RWPE2 (cell line): ENCODE measurements at regions not wholly inside any gene's neighbourhood (a gene's known extent, or its start where the extent isn't known, plus 50 kb on each side); places are given as distances from the start of the nearest gene placed in this dataset.

Experiments
- ATAC-seq: fragments of 200-7000 bp; cut with Tn5 transposase; 3 replicates; pipeline ENCODE4 v1.9.1; 2021; ENCODE audit warnings: low read depth
- DNase-seq: peaks from one replicate; pipeline ENCODE4 v3.0.0-alpha.2; 2020; ENCODE audit warnings: low spot score
- H3K27ac ChIP-seq: fragments of 450-650 bp; 2 replicates; pipeline ENCODE4 v1.5.1; 2017; ENCODE audit warnings: mild to moderate bottlenecking; ENCODE audit not compliant: poor library complexity, severe bottlenecking
- H3K27me3 ChIP-seq: fragments of 250-450 bp; sonication (Bioruptor Pico); 2 replicates; pipeline ENCODE4 v1.5.1; 2021; ENCODE audit warnings: mild to moderate bottlenecking, moderate library complexity; ENCODE audit not compliant: insufficient read depth, poor library complexity, severe bottlenecking
- H3K36me3 ChIP-seq: fragments of 250-450 bp; sonication (Bioruptor Pico); 2 replicates; pipeline ENCODE4 v1.5.1; 2020; ENCODE audit warnings: low read depth, mild to moderate bottlenecking, moderate library complexity
- H3K4me1 ChIP-seq: fragments of 250-450 bp; sonication (Bioruptor Pico); 2 replicates; pipeline ENCODE4 v1.5.1; 2021; ENCODE audit warnings: mild to moderate bottlenecking, moderate library complexity; ENCODE audit not compliant: insufficient read depth, poor library complexity, severe bottlenecking
- H3K4me3 ChIP-seq: fragments of 250-450 bp; sonication (Bioruptor Pico); 2 replicates; pipeline ENCODE4 v1.5.1; 2021; ENCODE audit warnings: mild to moderate bottlenecking, moderate library complexity; ENCODE audit not compliant: severe bottlenecking
- H3K9me3 ChIP-seq: fragments of 250-450 bp; sonication (Bioruptor Pico); 2 replicates; pipeline ENCODE4 v1.5.1; 2021; ENCODE audit warnings: mild to moderate bottlenecking, moderate library complexity; ENCODE audit not compliant: severe bottlenecking
- CTCF ChIP-seq: fragments of 450-650 bp; IDR thresholded peaks from one replicate; pipeline ENCODE4 v1.5.1; 2017; ENCODE audit warnings: mild to moderate bottlenecking, moderate library complexity; ENCODE audit not compliant: poor library complexity, severe bottlenecking

- no peak overlapping the region for H3K27ac ChIP-seq
- no peaks in the 10 kb centered on the region for H3K36me3 ChIP-seq
- DNase-seq (no peak), ATAC-seq (no peak)
- peaks cover 10% of the 10 kb centered on the region for H3K4me1 ChIP-seq
- H3K4me3 ChIP-seq, result no peak overlapping the region
- H3K27me3 ChIP-seq, result no peaks in the 10 kb centered on the region
- TF ChIP-seq CTCF, result no peak
- no peaks in the 10 kb centered on the region for H3K9me3 ChIP-seq
These were observed 472.0 kb downstream of the CD109 start for GRCh38 chr6:74167976-74168375.

GRCh38 chr6:74167511-74167910, 471.5 kb downstream of the CD109 start:
- Histone ChIP-seq H3K9me3 (no peaks in the 10 kb centered on the region), H3K4me3 (no peak overlapping the region), H3K27ac (no peak overlapping the region), H3K4me1 (peaks cover 10% of the 10 kb centered on the region), H3K27me3 (no peaks in the 10 kb centered on the region), H3K36me3 (no peaks in the 10 kb centered on the region)
- no peak for TF ChIP-seq CTCF
- ATAC-seq, result no peak
- no peak for DNase-seq

GRCh38 chr6:74166849-74167248, 470.8 kb downstream of the CD109 start:
- Histone ChIP-seq H3K27me3 (no peaks in the 10 kb centered on the region), H3K4me3 (no peak overlapping the region), H3K36me3 (no peaks in the 10 kb centered on the region), H3K9me3 (no peaks in the 10 kb centered on the region), H3K4me1 (peaks cover 10% of the 10 kb centered on the region), H3K27ac (no peak overlapping the region)
- DNase-seq, result no peak
- TF ChIP-seq CTCF, result no peak
- peak; percentile 61; the same call in 1 of the 3 replicates for ATAC-seq

GRCh38 chr6:74161380-74161779, 465.4 kb downstream of the CD109 start:
- H3K36me3 ChIP-seq, result no peaks in the 10 kb centered on the region
- TF ChIP-seq CTCF, result no peak
- ATAC-seq, result no peak
- no peaks in the 10 kb centered on the region for H3K9me3 ChIP-seq
- no peaks in the 10 kb centered on the region for H3K4me1 ChIP-seq
- no peak for DNase-seq
- H3K27ac ChIP-seq, result no peak overlapping the region
- no peaks in the 10 kb centered on the region for H3K27me3 ChIP-seq
- no peak overlapping the region for H3K4me3 ChIP-seq

GRCh38 chr6:74152096-74152675, 456.2 kb downstream of the CD109 start:
- Histone ChIP-seq H3K4me1 (no peaks in the 10 kb centered on the region), H3K9me3 (no peaks in the 10 kb centered on the region), H3K36me3 (no peaks in the 10 kb centered on the region), H3K4me3 (no peak overlapping the region), H3K27me3 (no peaks in the 10 kb centered on the region), H3K27ac (no peak overlapping the region)
- DNase-seq, result no peak
- no peak for TF ChIP-seq CTCF
- no peak for ATAC-seq
